Keratinocyte (primary cell): ENCODE measurements at regions not wholly inside any gene's neighbourhood (a gene's known extent, or its start where the extent isn't known, plus 50 kb on each side); places are given as distances from the start of the nearest gene placed in this dataset.

Source experiments
- DNase-seq: peaks from one replicate; pipeline ENCODE4 v3.0.0-alpha.2; 2011; ENCODE audit warnings: low read depth, missing footprints, low spot score
- FAIRE-seq: peaks from 2 replicates; lab custom pipeline; 2011; peaks lifted over from hg19 to GRCh38; lab: Jason Lieb, UNC
- H2AFZ ChIP-seq: 2 replicates; pipeline ENCODE4 v1.6.0; 2012; ENCODE audit warnings: low read length, control low read depth, inconsistent platforms; ENCODE audit not compliant: control insufficient read depth
- H3K27ac ChIP-seq: 2 replicates; pipeline ENCODE4 v1.5.1; 2011; ENCODE audit warnings: low read length; ENCODE audit not compliant: control insufficient read depth, insufficient read depth
- H3K27me3 ChIP-seq: 3 replicates; pipeline ENCODE4 v1.6.0; 2011; ENCODE audit warnings: low read length; ENCODE audit not compliant: control insufficient read depth, insufficient read depth; ENCODE audit errors: extremely low read depth
- H3K36me3 ChIP-seq, 2 experiments: 2 replicates in 1 of 2; 3 replicates in 1 of 2; pipeline ENCODE4 v1.5.1; 2011; ENCODE audit warnings: low read length in 2 of 2, mild to moderate bottlenecking in 1 of 2; ENCODE audit not compliant: control insufficient read depth in 2 of 2, insufficient read depth in 2 of 2; ENCODE audit errors: extremely low read depth in 1 of 2
- H3K4me1 ChIP-seq: 3 replicates; pipeline ENCODE4 v1.5.1; 2011; ENCODE audit warnings: low read length; ENCODE audit not compliant: control insufficient read depth, insufficient read depth; ENCODE audit errors: extremely low read depth
- H3K4me2 ChIP-seq: 3 replicates; pipeline ENCODE4 v1.6.0; 2011; ENCODE audit warnings: low read depth, low read length; ENCODE audit not compliant: control insufficient read depth, insufficient read depth; ENCODE audit errors: extremely low read depth
- H3K4me3 ChIP-seq, 3 experiments: fragments of 200-600 bp in 1 of 3; sonication (generic) in 1 of 3; 2 replicates in 2 of 3; 3 replicates in 1 of 3; pipeline ENCODE4 v1.5.1; 2011 to 2016; ENCODE audit warnings: low read length in 3 of 3, mild to moderate bottlenecking in 3 of 3, control low read depth in 2 of 3, inconsistent platforms in 1 of 3, low read depth in 1 of 3, mixed read lengths in 1 of 3, mixed run types in 1 of 3, moderate library complexity in 1 of 3; ENCODE audit not compliant: control insufficient read depth in 2 of 3, insufficient read depth in 2 of 3; ENCODE audit errors: extremely low read depth in 1 of 3
- H3K79me2 ChIP-seq: 2 replicates; pipeline ENCODE4 v1.6.0; 2012; ENCODE audit warnings: low read length; ENCODE audit not compliant: control insufficient read depth, insufficient read depth
- H3K9ac ChIP-seq: 3 replicates; pipeline ENCODE4 v1.6.0; 2011; ENCODE audit warnings: low read length; ENCODE audit not compliant: control insufficient read depth, insufficient read depth; ENCODE audit errors: extremely low read depth
- H3K9me1 ChIP-seq: 3 replicates; pipeline ENCODE4 v1.6.0; 2011; ENCODE audit warnings: low read length; ENCODE audit not compliant: control insufficient read depth, insufficient read depth; ENCODE audit errors: extremely low read depth
- H3K9me3 ChIP-seq: 2 replicates; pipeline ENCODE4 v1.5.1; 2012; ENCODE audit warnings: low read depth, low read length; ENCODE audit not compliant: control insufficient read depth
- H4K20me1 ChIP-seq: 3 replicates; pipeline ENCODE4 v1.6.0; 2011; ENCODE audit warnings: low read length; ENCODE audit not compliant: control insufficient read depth, insufficient read depth; ENCODE audit errors: extremely low read depth
- EZH2 ChIP-seq: IDR thresholded peaks from one replicate; pipeline ENCODE4 v1.6.1; 2012; ENCODE audit warnings: inconsistent platforms, mild to moderate bottlenecking, low read length, moderate library complexity
- dilution Hi-C: fragments of 300-500 bp; cut with MboI; formaldehyde crosslinking; loops from one replicate; pipeline ENCODE4 v1.7.0; 2020; ENCODE audit warnings: low sequenced_read_pairs; ENCODE audit not compliant: extremely low pct_ligation_motif_present
- TF ChIP-seq, protein P1 (sequence below), 3 experiments: IDR thresholded peaks in 1 of 3; conservative IDR thresholded peaks in 1 of 3; optimal IDR thresholded peaks in 1 of 3; 2 replicates in 2 of 3; 3 replicates in 1 of 3; pipeline versions ENCODE3 to v1.5.1; 2011; ENCODE audit warnings: low read length in 3 of 3, mild to moderate bottlenecking in 3 of 3, moderate library complexity in 2 of 3, control low read depth in 1 of 3, inconsistent platforms in 1 of 3; ENCODE audit not compliant: insufficient read depth in 2 of 3; ENCODE audit errors: extremely low read depth in 1 of 3

DNA sequence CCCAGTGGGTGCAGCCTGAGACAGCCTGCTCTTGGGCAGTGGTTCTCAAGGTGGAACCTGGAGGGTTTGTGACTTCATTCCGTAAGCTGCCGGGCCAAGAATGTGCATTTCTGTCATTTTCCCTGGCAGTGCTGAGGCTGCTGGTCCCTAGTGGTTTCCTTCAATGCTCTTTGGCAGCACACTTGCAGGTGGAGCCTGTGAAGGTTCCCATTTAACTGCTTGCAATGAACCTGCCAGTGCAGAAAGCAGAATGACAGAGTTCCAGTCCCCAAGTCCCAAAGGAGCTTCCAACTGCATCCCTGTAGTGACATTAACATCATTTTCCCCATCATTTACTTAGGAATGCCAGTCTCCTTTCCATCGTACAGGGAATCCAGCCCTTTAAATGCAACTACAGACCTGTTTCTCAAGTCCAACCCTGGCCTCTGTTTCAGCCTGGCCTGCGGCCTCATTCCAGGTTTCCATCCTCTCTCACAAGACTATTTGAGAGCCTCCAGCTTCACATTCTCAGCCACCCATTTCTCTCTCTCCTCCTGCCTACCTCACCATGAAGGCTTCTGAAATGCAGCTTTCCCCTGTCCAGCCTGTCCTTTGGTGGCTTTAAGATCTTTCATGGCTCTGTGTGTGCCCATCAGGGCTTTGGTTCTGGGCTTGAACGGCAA is 149.7 kb upstream of the GGTLC1 start:
- no peak overlapping the region for H3K4me3 ChIP-seq
- H3K9ac ChIP-seq: no peak overlapping the region
- no peak overlapping the region for H2AFZ ChIP-seq
- DNase-seq: no peak
- H3K27ac ChIP-seq: no peak overlapping the region
- H3K36me3 ChIP-seq: no peaks in the 10 kb centered on the region
- no peaks in the 10 kb centered on the region for H3K79me2 ChIP-seq
- peaks cover 21% of the 10 kb centered on the region for H3K4me1 ChIP-seq
- no peak overlapping the region for H3K4me2 ChIP-seq
- no peaks in the 10 kb centered on the region for H4K20me1 ChIP-seq
- H3K27me3 ChIP-seq: no peaks in the 10 kb centered on the region
- no peak for FAIRE-seq
- H3K9me3 ChIP-seq: no peaks in the 10 kb centered on the region
- TF ChIP-seq, protein P1, sequence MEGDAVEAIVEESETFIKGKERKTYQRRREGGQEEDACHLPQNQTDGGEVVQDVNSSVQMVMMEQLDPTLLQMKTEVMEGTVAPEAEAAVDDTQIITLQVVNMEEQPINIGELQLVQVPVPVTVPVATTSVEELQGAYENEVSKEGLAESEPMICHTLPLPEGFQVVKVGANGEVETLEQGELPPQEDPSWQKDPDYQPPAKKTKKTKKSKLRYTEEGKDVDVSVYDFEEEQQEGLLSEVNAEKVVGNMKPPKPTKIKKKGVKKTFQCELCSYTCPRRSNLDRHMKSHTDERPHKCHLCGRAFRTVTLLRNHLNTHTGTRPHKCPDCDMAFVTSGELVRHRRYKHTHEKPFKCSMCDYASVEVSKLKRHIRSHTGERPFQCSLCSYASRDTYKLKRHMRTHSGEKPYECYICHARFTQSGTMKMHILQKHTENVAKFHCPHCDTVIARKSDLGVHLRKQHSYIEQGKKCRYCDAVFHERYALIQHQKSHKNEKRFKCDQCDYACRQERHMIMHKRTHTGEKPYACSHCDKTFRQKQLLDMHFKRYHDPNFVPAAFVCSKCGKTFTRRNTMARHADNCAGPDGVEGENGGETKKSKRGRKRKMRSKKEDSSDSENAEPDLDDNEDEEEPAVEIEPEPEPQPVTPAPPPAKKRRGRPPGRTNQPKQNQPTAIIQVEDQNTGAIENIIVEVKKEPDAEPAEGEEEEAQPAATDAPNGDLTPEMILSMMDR (optimal IDR thresholded peaks at IDR 0.05 in 1 of 3, IDR thresholded peaks at IDR 0.05 in 1 of 3, conservative IDR thresholded peaks at IDR 0.05 in 1 of 3; ENCODE audit: extremely low read depth in 1 of 3, insufficient read depth in 2 of 3, low read length in 3 of 3): no peak
- TF ChIP-seq EZH2: no peak
- no peaks in the 10 kb centered on the region for H3K9me1 ChIP-seq
- dilution Hi-C loops: no loop called here

DNA sequence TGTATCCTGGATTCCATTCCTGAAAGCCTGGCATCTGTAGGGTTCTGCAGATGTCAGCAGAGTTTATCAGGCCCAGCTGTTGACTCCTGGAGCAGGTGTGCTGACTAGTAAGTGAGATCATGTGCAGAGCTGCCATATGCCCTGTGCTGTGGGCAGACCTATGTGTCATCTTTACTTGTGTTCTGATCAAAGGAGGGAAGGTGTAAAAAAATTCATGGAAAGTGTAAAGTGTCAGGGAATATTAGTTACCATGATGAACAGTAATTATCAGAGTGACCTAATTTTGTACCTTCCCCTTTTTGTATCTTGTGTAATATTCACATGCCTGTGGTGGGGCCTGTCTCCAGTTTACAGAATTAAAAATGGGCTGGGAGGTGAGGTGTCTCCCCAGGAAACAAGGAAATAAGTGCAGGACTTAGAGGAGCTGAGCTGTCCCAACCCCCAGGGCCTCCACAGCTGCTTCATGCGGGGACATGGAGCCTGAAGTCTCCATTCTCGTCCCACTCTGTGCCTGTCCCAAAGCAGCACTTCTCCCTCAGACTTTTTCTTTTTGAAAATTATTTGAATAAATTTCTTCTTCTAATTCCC is 148.2 kb upstream of the GGTLC1 start:
- FAIRE-seq (no peak), DNase-seq (peak; percentile 53)
- Histone ChIP-seq H3K4me2 (no peak overlapping the region), H4K20me1 (no peaks in the 10 kb centered on the region), H3K9me1 (no peaks in the 10 kb centered on the region), H3K36me3 (no peaks in the 10 kb centered on the region), H3K27me3 (no peaks in the 10 kb centered on the region), H3K9me3 (no peaks in the 10 kb centered on the region), H3K4me1 (peaks cover 35% of the 10 kb centered on the region), H3K9ac (no peak overlapping the region), H2AFZ (no peak overlapping the region), H3K79me2 (no peaks in the 10 kb centered on the region), H3K27ac (no peak overlapping the region), H3K4me3 (no peak overlapping the region)
- TF ChIP-seq, protein P1 (optimal IDR thresholded peaks at IDR 0.05 in 1 of 3, IDR thresholded peaks at IDR 0.05 in 1 of 3, conservative IDR thresholded peaks at IDR 0.05 in 1 of 3; ENCODE audit: extremely low read depth in 1 of 3, insufficient read depth in 2 of 3, low read length in 3 of 3): no peak
- no peak for TF ChIP-seq EZH2
- dilution Hi-C loops: no loop called here
